HG02973 (cell line): ENCODE measurements at regions not wholly inside any gene's neighbourhood (a gene's known extent, or its start where the extent isn't known, plus 50 kb on each side); places are given as distances from the start of the nearest gene placed in this dataset.

ENCODE experiments used
- ATAC-seq: cut with Tn5 transposase; IDR thresholded peaks from one replicate; pipeline ENCODE4 v1.9.1; 2021; ENCODE audit warnings: moderate library complexity; ENCODE audit not compliant: unreplicated experiment

- no peak for ATAC-seq
These were observed 419.8 kb downstream of the PLK2 start for GRCh38 chr5:58040044-58040443.

- no peak for ATAC-seq
These were observed 422.0 kb downstream of the PLK2 start for GRCh38 chr5:58037899-58038298.

DNA sequence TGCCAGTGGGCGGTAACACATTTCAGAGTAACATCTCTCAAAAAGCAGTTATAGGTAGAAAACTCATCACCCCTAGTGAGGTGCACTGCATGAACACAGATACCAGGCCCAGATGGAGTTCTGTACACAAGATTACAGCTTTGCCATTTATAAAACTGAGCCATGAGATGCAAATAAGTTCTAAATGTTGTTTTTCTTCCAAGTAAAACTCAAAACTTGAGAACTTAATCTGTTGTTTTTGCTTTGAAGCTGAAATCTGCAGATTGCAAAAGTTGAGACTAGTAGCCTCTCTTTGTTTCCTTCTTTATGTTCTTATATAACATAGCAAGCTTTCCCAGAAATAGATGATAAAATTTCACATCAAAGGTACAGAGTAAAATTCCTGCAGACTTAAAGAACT lies 434.1 kb downstream of the PLK2 start:
- no peak for ATAC-seq

GRCh38 chr5:58024151-58024550 lies 435.7 kb downstream of the PLK2 start:
- no peak for ATAC-seq

GRCh38 chr5:58022055-58022454 lies 437.8 kb downstream of the PLK2 start:
- no peak for ATAC-seq

DNA sequence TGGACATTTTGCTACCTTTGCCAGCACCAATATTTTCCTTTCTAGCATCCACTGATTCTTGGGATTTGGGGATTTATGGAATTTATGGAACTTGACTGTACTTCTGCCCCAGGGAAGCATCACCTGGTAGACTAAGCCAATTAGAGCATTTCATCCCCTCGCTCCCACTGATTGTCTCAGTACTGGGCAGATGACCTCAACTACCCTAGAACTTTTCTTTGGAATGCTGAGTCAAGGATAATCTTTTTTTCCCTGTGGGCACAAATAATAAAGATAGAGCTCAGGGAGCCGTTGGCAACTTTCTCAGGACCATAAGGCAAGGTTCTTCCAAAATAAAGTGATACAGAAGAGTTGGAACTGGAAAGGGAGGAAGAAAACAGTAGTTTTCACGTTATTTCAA lies 438.4 kb downstream of the PLK2 start:
- no peak for ATAC-seq

DNA sequence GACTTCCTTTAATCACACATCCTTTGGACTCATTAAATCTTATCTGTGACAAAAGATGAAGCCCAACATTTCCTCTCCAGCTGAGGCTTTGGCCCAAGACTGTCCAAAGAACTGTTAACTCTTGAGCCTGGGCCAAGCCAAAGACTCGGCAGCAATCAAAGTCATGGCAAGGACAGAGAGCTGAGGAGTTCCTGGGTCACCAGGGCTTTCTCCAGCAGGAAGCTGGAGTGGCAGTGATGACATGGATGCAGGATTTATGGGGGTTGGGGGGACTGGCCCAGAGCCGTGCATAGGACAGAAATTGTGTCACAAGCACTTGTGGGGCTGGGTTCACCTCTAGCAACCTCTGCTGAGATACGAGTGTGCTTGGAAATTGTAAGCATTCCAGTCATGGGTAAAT lies 440.3 kb downstream of the PLK2 start:
- no peak for ATAC-seq

DNA sequence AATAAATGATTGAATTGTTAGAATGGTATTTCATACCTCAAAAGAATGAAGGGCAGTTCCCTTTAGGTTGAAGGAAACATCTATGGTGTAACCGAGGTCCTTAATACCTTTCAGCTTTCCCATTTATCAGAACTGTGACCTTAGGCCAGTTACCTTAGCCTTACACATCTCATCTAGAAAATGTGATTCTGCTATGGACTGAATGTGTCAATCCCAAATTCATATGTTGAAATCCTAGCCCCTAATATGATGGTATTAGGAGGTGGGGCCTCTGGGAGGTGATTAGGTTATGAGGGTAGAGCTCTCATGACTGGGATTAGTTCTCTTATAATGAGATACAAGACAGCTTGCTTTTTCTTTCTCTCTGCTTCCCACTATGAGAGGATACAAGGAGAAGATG lies 441.9 kb downstream of the PLK2 start:
- ATAC-seq, result no peak

GRCh38 chr5:58016877-58017276 lies 443.0 kb downstream of the PLK2 start:
- ATAC-seq, result no peak

GRCh38 chr5:58016358-58016757 lies 443.5 kb downstream of the PLK2 start:
- no peak for ATAC-seq

GRCh38 chr5:58015175-58015574 lies 444.7 kb downstream of the PLK2 start:
- no peak for ATAC-seq

DNA sequence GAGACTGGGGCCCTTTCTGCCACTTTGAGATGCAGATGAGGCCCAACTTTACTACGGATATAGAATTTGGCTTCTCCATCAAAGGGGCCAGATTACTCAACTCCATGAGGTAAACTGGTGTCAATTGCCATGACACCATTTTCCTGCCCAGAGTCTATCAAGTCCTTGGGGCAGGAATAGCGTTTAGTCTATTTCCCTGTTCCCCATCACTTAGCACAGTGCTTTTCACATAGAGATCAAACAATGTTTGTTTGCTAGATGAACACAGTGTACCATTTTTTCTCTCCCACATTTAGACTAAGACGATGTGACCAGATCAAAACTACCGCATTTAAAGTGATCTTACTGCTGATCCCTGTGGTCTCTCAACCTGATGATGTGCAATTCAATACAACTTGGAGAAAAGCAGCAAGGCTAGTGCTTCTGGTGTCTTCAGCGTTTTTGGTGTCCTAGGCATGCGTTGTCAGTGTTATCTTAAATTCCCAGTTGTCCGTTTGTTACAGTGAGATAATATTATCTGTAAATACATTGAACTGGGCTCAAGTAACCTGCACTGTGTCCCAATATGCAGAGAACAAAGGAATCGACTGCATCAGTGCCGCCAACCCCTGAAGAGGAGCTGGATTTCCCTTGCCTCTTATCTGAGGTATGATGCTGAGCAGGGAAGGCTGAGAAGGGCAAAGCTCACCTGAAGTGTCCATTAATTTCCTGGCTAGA lies 446.2 kb downstream of the PLK2 start:
- ATAC-seq, result no peak

DNA sequence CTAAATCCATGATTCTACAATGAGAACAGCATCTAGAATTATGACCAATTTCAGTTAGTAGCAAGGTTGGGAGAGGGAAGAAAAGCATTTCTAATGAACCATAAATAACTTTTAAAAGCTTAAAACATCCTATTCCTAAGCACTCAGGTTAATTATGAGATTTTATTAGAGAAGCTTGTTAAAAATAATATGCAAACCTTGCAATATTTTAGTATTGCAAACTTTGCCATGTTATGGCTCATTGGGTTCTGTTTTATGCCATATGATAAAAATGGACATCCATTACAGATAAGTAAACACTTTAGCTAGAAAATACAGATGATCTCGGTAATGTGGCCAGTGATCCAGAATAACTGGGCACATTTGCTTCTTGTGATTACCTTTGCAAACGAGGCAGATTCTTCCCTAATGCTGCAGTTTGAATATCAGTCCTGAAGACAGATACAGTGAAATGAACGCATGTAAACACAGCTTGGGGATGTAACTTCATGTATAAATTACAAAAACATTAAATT lies 447.0 kb downstream of the PLK2 start:
- ATAC-seq, result no peak

- no peak for ATAC-seq
These were observed 447.8 kb downstream of the PLK2 start for GRCh38 chr5:58012102-58012501.

DNA sequence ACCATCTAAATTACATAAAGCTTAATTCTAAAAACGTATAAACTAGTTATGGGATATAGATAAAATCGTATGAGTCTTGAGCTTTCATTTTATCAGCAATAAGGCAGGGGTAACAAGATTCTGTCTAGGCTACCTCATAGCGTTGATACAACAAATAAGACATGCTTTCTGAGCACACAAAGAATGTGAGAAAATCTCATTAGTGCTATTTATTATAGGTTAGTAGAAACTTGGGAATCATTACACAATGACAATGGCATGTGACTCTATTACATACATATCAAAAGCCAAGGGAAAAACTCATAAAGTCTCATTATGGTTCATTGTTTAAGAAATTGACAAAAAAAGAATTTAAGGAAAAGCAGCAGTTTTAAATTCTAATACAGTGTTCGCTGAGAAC lies 448.6 kb downstream of the PLK2 start:
- no peak for ATAC-seq

GRCh38 chr5:58009754-58010153 lies 450.1 kb downstream of the PLK2 start:
- ATAC-seq, result no peak

DNA sequence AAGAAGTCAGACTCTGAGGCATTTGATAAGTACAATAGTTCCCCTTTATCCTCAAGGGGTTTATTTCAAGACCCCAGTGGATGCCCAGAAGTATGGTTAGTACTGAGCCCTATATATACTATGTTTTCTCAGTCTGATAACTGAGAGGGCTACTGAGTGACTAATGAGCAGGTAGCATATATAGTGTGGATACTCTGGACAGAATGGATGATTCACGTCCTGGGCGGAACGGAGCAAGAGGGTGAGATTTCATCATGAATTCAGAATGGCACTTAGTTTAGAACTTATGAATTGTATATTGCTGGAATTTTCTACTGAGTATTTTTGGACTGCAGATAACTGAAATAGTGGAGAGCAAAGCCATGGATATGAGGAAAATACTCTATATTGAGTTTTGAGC lies 457.6 kb downstream of the PLK2 start:
- no peak for ATAC-seq

DNA sequence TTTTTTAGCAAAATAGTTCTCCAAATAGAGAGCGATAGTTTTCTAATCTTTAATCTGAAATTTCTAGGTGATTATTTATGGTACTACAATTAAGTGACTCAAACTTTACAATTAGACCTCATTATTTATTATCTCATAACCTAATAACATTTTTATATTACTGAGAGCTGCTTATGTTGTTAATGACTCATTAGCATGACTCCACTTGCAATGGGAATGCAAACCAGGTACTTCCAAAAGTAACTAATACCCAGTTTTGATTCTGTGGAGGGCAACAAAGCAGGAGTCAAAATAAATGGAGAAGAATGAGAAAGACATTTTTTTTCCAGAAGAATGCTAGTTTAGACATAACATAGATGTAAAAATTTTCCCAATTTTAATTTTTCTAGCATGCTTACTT lies 466.0 kb downstream of the PLK2 start:
- ATAC-seq, result no peak

DNA sequence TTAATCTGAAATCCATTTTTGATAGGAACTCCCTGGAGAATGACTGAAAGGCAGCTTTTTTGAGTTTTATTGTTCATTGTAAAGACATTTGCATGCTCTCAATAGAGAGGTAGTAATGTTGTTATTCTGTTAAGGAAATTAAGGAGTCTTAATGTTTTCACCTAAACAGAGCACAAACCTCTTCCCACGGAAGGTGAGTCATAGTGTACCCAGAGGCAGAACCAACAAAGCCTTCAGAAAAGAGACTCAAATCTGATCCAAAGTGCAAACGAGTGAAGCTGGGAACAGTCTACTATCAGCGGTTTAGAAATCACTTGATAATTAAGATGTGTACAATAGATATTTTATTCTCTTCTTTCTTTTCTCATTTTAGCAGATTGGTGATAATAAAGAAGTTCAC lies 470.5 kb downstream of the PLK2 start:
- ATAC-seq, result no peak

GRCh38 chr5:57988813-57989212 lies 471.1 kb downstream of the PLK2 start:
- ATAC-seq, result no peak

GRCh38 chr5:57987552-57987951 lies 472.3 kb downstream of the PLK2 start:
- ATAC-seq, result no peak

DNA sequence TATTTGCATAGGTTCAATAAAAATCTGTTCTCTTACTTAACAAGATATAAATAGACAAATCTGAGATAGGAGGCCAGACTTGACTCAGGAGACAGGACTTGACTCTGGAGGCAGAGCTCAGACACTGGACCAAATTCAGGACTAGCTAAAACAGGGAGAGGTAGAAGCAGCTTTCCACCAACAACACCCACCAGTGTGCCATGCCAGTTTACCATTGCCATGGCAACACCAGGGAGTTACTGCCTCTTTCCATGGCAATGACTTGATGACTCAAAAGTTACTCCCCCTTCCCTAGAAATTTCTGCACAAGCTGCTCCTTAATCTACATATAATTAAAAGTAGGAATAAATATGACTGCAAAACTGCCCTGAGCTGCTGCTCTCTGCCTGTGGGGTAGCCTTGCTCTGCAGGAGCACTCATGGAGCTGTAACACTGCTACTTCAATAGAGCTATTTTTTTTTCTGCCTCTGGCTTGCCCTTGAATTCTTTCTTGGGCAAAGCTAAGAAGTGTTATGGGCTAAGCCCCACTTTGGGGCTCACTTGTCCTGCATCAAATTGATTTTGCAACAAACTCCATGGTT lies 473.0 kb downstream of the PLK2 start:
- no peak for ATAC-seq

DNA sequence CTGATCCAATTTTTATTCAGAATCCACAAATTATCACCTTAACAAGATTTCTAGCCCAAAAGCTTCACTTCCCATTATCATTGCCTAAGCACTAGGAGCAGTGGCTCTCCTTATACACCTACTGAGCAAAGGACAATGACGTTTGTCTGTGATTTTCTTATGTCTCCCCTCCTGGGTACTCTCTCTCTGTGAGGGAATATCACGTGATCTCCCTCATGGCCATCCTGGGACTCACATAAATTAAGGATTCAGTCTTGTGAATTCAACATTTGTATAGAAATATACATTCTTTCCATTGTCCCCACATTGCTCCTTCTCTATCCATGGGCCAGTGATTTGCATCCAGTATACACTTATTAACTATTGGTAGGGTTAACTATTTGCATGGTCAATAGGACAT lies 476.5 kb downstream of the PLK2 start:
- no peak for ATAC-seq
